ENCODE measurements at regions not wholly inside any gene's neighbourhood (a gene's known extent, or its start where the extent isn't known, plus 50 kb on each side); places are given as distances from the start of the nearest gene placed in this dataset.

- H3K27ac ChIP-seq (ENCODE audit: extremely low read depth, low read depth, low read length): no peak overlapping the region
- H3K36me3 ChIP-seq (ENCODE audit: control insufficient read depth in 2 of 2, insufficient read depth in 1 of 2, low read length in 2 of 2): no peaks in the 10 kb centered on the region
- peaks cover 10% of the 10 kb centered on the region for H3K4me1 ChIP-seq (ENCODE audit: control insufficient read depth, insufficient read depth, low read length)
- no peaks in the 10 kb centered on the region for H3K9me3 ChIP-seq (ENCODE audit: control insufficient read depth, insufficient read depth, low read depth, low read length)
- CTCF ChIA-PET: interaction anchor here (0.7 to 1.2 kb wide), 2 partner anchors 66 to 246 kb away, joined by 3 read pairs; no protein-coding TSS in a partner anchor
- no peak overlapping the region for H3K4me3 ChIP-seq (ENCODE audit: low read depth, low read length)
- POLR2A ChIA-PET: no interaction called here
- TF ChIP-seq ZXDB (tag by site-specific recombination; IDR thresholded peaks at IDR 0.05) (no peak), ZNF132 (tag by site-specific recombination; IDR thresholded peaks at IDR 0.05; ENCODE audit: borderline replicate concordance) (no peak), HOXC10 (CRISPR knock-in tag; IDR thresholded peaks at IDR 0.05) (no peak), ZNF133 (tag by site-specific recombination; IDR thresholded peaks at IDR 0.05) (no peak), PRDM6 (tag by site-specific recombination; IDR thresholded peaks at IDR 0.05) (peak; percentile 26; the same call in 1 of the 2 replicates), BCL6B (tag by site-specific recombination; IDR thresholded peaks at IDR 0.05) (0 out of 2 replicates have a peak, but pooled peaks have one; percentile 11), FEZF1 (tag by site-specific recombination; IDR thresholded peaks at IDR 0.05) (peak; percentile 45; the same call in 1 of the 2 replicates), ZNF433 (tag by site-specific recombination; IDR thresholded peaks at IDR 0.05; ENCODE audit: low read depth) (no peak), ZNF791 (tag by site-specific recombination; IDR thresholded peaks at IDR 0.05) (no peak), YY1 (tag by site-specific recombination; IDR thresholded peaks at IDR 0.05) (no peak), ZNF211 (tag by site-specific recombination; IDR thresholded peaks at IDR 0.05; ENCODE audit: low read depth) (no peak), PRDM1 (tag by site-specific recombination; IDR thresholded peaks at IDR 0.05) (no peak), SP3 (tag by site-specific recombination; IDR thresholded peaks at IDR 0.05) (no peak)
- TF ChIP-seq, protein P1, sequence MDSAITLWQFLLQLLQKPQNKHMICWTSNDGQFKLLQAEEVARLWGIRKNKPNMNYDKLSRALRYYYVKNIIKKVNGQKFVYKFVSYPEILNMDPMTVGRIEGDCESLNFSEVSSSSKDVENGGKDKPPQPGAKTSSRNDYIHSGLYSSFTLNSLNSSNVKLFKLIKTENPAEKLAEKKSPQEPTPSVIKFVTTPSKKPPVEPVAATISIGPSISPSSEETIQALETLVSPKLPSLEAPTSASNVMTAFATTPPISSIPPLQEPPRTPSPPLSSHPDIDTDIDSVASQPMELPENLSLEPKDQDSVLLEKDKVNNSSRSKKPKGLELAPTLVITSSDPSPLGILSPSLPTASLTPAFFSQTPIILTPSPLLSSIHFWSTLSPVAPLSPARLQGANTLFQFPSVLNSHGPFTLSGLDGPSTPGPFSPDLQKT (IDR thresholded peaks at IDR 0.05; ENCODE audit: borderline replicate concordance, low read depth, low read length): no peak
- TF ChIP-seq, protein P2, sequence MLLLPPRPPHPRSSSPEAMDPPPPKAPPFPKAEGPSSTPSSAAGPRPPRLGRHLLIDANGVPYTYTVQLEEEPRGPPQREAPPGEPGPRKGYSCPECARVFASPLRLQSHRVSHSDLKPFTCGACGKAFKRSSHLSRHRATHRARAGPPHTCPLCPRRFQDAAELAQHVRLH (tag by site-specific recombination; IDR thresholded peaks at IDR 0.05): no peak
- TF ChIP-seq, protein P3, sequence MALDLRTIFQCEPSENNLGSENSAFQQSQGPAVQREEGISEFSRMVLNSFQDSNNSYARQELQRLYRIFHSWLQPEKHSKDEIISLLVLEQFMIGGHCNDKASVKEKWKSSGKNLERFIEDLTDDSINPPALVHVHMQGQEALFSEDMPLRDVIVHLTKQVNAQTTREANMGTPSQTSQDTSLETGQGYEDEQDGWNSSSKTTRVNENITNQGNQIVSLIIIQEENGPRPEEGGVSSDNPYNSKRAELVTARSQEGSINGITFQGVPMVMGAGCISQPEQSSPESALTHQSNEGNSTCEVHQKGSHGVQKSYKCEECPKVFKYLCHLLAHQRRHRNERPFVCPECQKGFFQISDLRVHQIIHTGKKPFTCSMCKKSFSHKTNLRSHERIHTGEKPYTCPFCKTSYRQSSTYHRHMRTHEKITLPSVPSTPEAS (tag by site-specific recombination; IDR thresholded peaks at IDR 0.05): no peak
These were observed 143.8 kb upstream of the VLDLR start for GRCh38 chr9:2477755-2478154.

- no peak overlapping the region for H3K4me3 ChIP-seq (ENCODE audit: low read depth, low read length)
- ChIA-PET POLR2A (no interaction called here), CTCF (no interaction called here)
- H3K27ac ChIP-seq (ENCODE audit: extremely low read depth, low read depth, low read length): no peak overlapping the region
- H3K36me3 ChIP-seq (ENCODE audit: control insufficient read depth in 2 of 2, insufficient read depth in 1 of 2, low read length in 2 of 2): no peaks in the 10 kb centered on the region
- no peaks in the 10 kb centered on the region for H3K9me3 ChIP-seq (ENCODE audit: control insufficient read depth, insufficient read depth, low read depth, low read length)
- H3K4me1 ChIP-seq (ENCODE audit: control insufficient read depth, insufficient read depth, low read length): peaks cover 10% of the 10 kb centered on the region
- TF ChIP-seq ZNF146 (tag by site-specific recombination; IDR thresholded peaks at IDR 0.05) (no peak), ZNF664 (tag by site-specific recombination; IDR thresholded peaks at IDR 0.05) (no peak), ZNF398 (tag by site-specific recombination; IDR thresholded peaks at IDR 0.05) (no peak), PBX3 (CRISPR knock-in tag; IDR thresholded peaks at IDR 0.05) (no peak), SP3 (tag by site-specific recombination; IDR thresholded peaks at IDR 0.05) (no peak), ZNF747 (tag by site-specific recombination; IDR thresholded peaks at IDR 0.05) (no peak), CTCF (tag by site-specific recombination; IDR thresholded peaks at IDR 0.05) (no peak), ZNF350 (tag by site-specific recombination; IDR thresholded peaks at IDR 0.05) (no peak), SETDB1 (IDR thresholded peaks at IDR 0.05; ENCODE audit: insufficient read length, low read length) (no peak), ZNF23 (tag by site-specific recombination; IDR thresholded peaks at IDR 0.05; ENCODE audit: borderline replicate concordance) (no peak), ZNF548 (tag by site-specific recombination; IDR thresholded peaks at IDR 0.05) (no peak)
These were observed 143.2 kb upstream of the VLDLR start for GRCh38 chr9:2478421-2478820.
